GM23338 (cell line): ENCODE measurements at regions not wholly inside any gene's neighbourhood (a gene's known extent, or its start where the extent isn't known, plus 50 kb on each side); places are given as distances from the start of the nearest gene placed in this dataset.

ENCODE experiments used
- ATAC-seq: fragments of 200-7000 bp; cut with Tn5 transposase; 3 replicates; pipeline ENCODE4 v1.9.1; 2020
- DNase-seq: peaks from one replicate; pipeline ENCODE4 v3.0.0-alpha.2; 2015; ENCODE audit warnings: low spot score
- H2AFZ ChIP-seq: fragments of 200-600 bp; sonication (generic); 2 replicates; pipeline ENCODE4 v1.8.0; 2016; ENCODE audit warnings: antibody characterized with exemption, mild to moderate bottlenecking, moderate library complexity
- H3F3A ChIP-seq: fragments of 200-600 bp; sonication (generic); replicated peaks from 2 replicates; pipeline ENCODE4 v1.8.0; 2017; ENCODE audit warnings: antibody characterized with exemption, mixed run types, low read depth
- H3K27ac ChIP-seq: fragments of 200-600 bp; sonication (generic); 2 replicates; pipeline ENCODE4 v1.6.1; 2016; ENCODE audit warnings: low read depth
- H3K27me3 ChIP-seq: fragments of 200-600 bp; sonication (generic); 2 replicates; pipeline ENCODE4 v1.8.0; 2016; ENCODE audit warnings: mild to moderate bottlenecking, mixed run types, moderate library complexity; ENCODE audit not compliant: insufficient read depth
- H3K36me3 ChIP-seq: fragments of 200-600 bp; sonication (generic); 2 replicates; pipeline ENCODE4 v1.8.0; 2016; ENCODE audit warnings: mild to moderate bottlenecking; ENCODE audit not compliant: insufficient read depth
- H3K4me1 ChIP-seq: fragments of 200-600 bp; sonication (generic); 2 replicates; pipeline ENCODE4 v1.8.0; 2016; ENCODE audit warnings: mild to moderate bottlenecking, moderate library complexity; ENCODE audit not compliant: insufficient read depth
- H3K4me2 ChIP-seq: fragments of 200-600 bp; sonication (generic); 2 replicates; pipeline ENCODE4 v1.7.1; 2017; ENCODE audit warnings: mixed run types
- H3K4me3 ChIP-seq: fragments of 200-600 bp; sonication (generic); 2 replicates; pipeline ENCODE4 v1.6.1; 2016; ENCODE audit warnings: mixed run types
- H3K79me2 ChIP-seq: fragments of 200-600 bp; sonication (generic); replicated peaks from 2 replicates; pipeline ENCODE4 v1.8.0; 2017; ENCODE audit warnings: mild to moderate bottlenecking; ENCODE audit not compliant: insufficient read depth
- H3K9me2 ChIP-seq: fragments of 200-600 bp; sonication (generic); 2 replicates; pipeline ENCODE4 v1.8.0; 2017; ENCODE audit not compliant: insufficient read depth
- H4K20me1 ChIP-seq: fragments of 200-600 bp; sonication (generic); replicated peaks from 2 replicates; pipeline ENCODE4 v1.8.0; 2017; ENCODE audit warnings: mild to moderate bottlenecking; ENCODE audit not compliant: insufficient read depth
- H3K27ac Mint-ChIP-seq: 2 replicates; pipeline ENCODE4 v1.8.0; 2020; ENCODE audit warnings: inconsistent platforms, mild to moderate bottlenecking, moderate library complexity, mixed read lengths
- H3K27me3 Mint-ChIP-seq: 3 replicates; pipeline ENCODE4 v1.8.0; 2022; ENCODE audit warnings: low read depth, mild to moderate bottlenecking, moderate library complexity, mixed read lengths, inconsistent platforms; ENCODE audit not compliant: insufficient read depth, poor library complexity
- H3K36me3 Mint-ChIP-seq: 3 replicates; pipeline ENCODE4 v1.8.0; 2021; ENCODE audit warnings: low read depth, mild to moderate bottlenecking, inconsistent platforms, moderate library complexity, mixed read lengths
- H3K4me1 Mint-ChIP-seq: 3 replicates; pipeline ENCODE4 v1.8.0; 2020; ENCODE audit warnings: mild to moderate bottlenecking, inconsistent platforms, mixed read lengths
- H3K4me3 Mint-ChIP-seq: 3 replicates; pipeline ENCODE4 v1.8.0; 2021; ENCODE audit warnings: moderate library complexity, mild to moderate bottlenecking, inconsistent platforms, mixed read lengths
- H3K9me3 Mint-ChIP-seq: 3 replicates; pipeline ENCODE4 v1.8.0; 2020; ENCODE audit warnings: moderate library complexity, mild to moderate bottlenecking, inconsistent platforms, mixed read lengths
- CREB1 ChIP-seq: fragments of 250-450 bp; sonication (Bioruptor Pico); IDR thresholded peaks from 2 replicates; pipeline ENCODE4 v1.5.0; 2020; ENCODE audit warnings: low read depth, mild to moderate bottlenecking, moderate library complexity
- CTCF ChIP-seq, 2 experiments: fragments of 200-600 bp in 1 of 2; sonication (generic) in 1 of 2; conservative IDR thresholded peaks; 2 replicates each; pipeline versions ENCODE4 v1.5.1 to v1.6.1; 2016 to 2017; ENCODE audit warnings: antibody characterized with exemption in 2 of 2, low read depth in 2 of 2, mild to moderate bottlenecking in 2 of 2, moderate library complexity in 1 of 2
- ETS1 ChIP-seq: IDR thresholded peaks from 2 replicates; pipeline ENCODE4 v1.6.1; 2016; ENCODE audit warnings: antibody characterized with exemption
- EZH2 ChIP-seq: fragments of 200-600 bp; sonication (generic); IDR thresholded peaks from one replicate; pipeline ENCODE4 v1.8.0; 2017; ENCODE audit warnings: antibody characterized with exemption, mild to moderate bottlenecking, low read depth; ENCODE audit not compliant: unreplicated experiment
- EZH2phosphoT487 ChIP-seq: fragments of 200-600 bp; sonication (generic); IDR thresholded peaks from one replicate; pipeline ENCODE4 v1.8.1; 2018; ENCODE audit warnings: antibody characterized with exemption; ENCODE audit not compliant: unreplicated experiment
- JUNB ChIP-seq: IDR thresholded peaks from one replicate; pipeline ENCODE4 v1.6.1; 2016; ENCODE audit warnings: antibody characterized with exemption; ENCODE audit not compliant: unreplicated experiment
- NANOG ChIP-seq: IDR thresholded peaks from 2 replicates; pipeline ENCODE4 v1.6.1; 2016; ENCODE audit warnings: antibody characterized with exemption, borderline replicate concordance
- POLR2AphosphoS5 ChIP-seq: IDR thresholded peaks from 2 replicates; pipeline ENCODE4 v1.6.1; 2016; ENCODE audit warnings: antibody characterized with exemption, low read depth
- STAT1 ChIP-seq: IDR thresholded peaks from one replicate; pipeline ENCODE4 v1.6.1; 2016; ENCODE audit warnings: antibody characterized with exemption; ENCODE audit not compliant: unreplicated experiment
- ZNF114 ChIP-seq: fragments of 250-450 bp; sonication (Bioruptor Pico); IDR thresholded peaks from 2 replicates; pipeline ENCODE4 v1.5.0; 2020; ENCODE audit warnings: mild to moderate bottlenecking, moderate library complexity
- ZNF331 ChIP-seq: fragments of 250-450 bp; sonication (Bioruptor Pico); IDR thresholded peaks from 2 replicates; pipeline ENCODE4 v1.5.0; 2020; ENCODE audit warnings: low read depth, mild to moderate bottlenecking, moderate library complexity
- ZNF462 ChIP-seq: fragments of 250-450 bp; sonication (Bioruptor Pico); IDR thresholded peaks from 2 replicates; pipeline ENCODE4 v1.5.0; 2020; ENCODE audit warnings: mild to moderate bottlenecking, moderate library complexity
- TF ChIP-seq, protein P1 (sequence below): IDR thresholded peaks from one replicate; pipeline ENCODE4 v1.6.1; 2018; ENCODE audit warnings: antibody characterized with exemption; ENCODE audit not compliant: unreplicated experiment

DNA sequence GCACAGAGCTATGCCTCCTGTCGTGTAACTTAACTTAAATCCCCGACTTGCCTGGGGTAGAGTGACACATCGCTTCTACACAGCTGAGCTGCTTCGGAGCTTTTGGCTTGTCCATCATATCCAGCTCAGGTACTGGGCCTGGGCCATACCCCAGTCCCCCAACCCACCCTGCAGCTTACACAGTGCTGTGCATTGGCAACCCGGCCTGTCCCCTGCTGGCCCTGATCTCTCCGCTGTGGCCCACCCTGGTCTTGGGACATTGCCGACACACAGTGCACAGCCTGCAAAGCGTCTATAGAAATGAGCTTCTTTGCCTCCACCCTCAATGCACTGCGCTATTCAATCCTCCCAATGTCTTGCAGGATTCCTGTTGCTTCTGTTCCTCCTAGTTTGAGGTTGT lies 342.8 kb upstream of the RAB6C start (continued):
- TF ChIP-seq, protein P1, sequence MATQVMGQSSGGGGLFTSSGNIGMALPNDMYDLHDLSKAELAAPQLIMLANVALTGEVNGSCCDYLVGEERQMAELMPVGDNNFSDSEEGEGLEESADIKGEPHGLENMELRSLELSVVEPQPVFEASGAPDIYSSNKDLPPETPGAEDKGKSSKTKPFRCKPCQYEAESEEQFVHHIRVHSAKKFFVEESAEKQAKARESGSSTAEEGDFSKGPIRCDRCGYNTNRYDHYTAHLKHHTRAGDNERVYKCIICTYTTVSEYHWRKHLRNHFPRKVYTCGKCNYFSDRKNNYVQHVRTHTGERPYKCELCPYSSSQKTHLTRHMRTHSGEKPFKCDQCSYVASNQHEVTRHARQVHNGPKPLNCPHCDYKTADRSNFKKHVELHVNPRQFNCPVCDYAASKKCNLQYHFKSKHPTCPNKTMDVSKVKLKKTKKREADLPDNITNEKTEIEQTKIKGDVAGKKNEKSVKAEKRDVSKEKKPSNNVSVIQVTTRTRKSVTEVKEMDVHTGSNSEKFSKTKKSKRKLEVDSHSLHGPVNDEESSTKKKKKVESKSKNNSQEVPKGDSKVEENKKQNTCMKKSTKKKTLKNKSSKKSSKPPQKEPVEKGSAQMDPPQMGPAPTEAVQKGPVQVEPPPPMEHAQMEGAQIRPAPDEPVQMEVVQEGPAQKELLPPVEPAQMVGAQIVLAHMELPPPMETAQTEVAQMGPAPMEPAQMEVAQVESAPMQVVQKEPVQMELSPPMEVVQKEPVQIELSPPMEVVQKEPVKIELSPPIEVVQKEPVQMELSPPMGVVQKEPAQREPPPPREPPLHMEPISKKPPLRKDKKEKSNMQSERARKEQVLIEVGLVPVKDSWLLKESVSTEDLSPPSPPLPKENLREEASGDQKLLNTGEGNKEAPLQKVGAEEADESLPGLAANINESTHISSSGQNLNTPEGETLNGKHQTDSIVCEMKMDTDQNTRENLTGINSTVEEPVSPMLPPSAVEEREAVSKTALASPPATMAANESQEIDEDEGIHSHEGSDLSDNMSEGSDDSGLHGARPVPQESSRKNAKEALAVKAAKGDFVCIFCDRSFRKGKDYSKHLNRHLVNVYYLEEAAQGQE: no peak

DNA sequence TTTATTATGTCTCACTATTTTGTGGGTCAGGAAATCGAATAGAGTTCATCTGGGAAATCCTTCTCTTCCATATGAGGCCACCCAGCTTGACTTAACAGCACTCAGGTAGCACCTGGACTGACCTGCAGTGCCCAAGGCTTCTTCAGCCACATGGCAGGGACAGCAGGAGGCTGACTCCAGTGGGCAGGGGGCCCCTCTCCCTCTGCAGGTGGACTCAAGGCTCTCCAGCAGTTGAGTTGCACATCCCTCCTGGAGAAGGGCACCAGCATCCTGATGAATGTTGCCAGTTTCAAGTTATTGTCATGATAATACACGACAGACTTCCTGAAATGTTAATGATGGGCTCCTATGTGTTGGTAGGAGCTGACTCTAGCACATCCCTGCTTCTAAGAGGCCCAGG lies 338.1 kb upstream of the RAB6C start:
- Histone ChIP-seq H3K4me2 (no peak overlapping the region), H3K4me1 (0 out of 2 replicates have a peak, but pooled peaks cover 5% of the 10 kb centered on the region), H3K9me2 (0 out of 2 replicates have a peak, but pooled peaks cover 4% of the 10 kb centered on the region), H3K27ac (no peak overlapping the region), H3K36me3 (no peaks in the 10 kb centered on the region), H2AFZ (no peak overlapping the region), H3F3A (no peaks in the 10 kb centered on the region), H4K20me1 (no peaks in the 10 kb centered on the region), H3K79me2 (no peaks in the 10 kb centered on the region), H3K4me3 (no peak overlapping the region), H3K27me3 (no peaks in the 10 kb centered on the region)
- H3K36me3 Mint-ChIP-seq: no peaks in the 10 kb centered on the region
- no peaks in the 10 kb centered on the region; the same call in 2 of the 3 replicates for H3K9me3 Mint-ChIP-seq
- ATAC-seq: no peak
- H3K27ac Mint-ChIP-seq: no peak overlapping the region
- no peak for DNase-seq
- H3K4me1 Mint-ChIP-seq: peaks cover 8% of the 10 kb centered on the region; the same call in 2 of the 3 replicates
- no peaks in the 10 kb centered on the region for H3K27me3 Mint-ChIP-seq
- H3K4me3 Mint-ChIP-seq: no peak overlapping the region
- TF ChIP-seq ZNF462 (CRISPR knock-in tag) (no peak), CTCF (conservative IDR thresholded peaks at IDR 0.05; ENCODE audit: low read depth in 2 of 2) (no peak), EZH2 (no peak), EZH2phosphoT487 (no peak), CREB1 (CRISPR knock-in tag) (no peak), ETS1 (no peak), ZNF114 (no peak), ZNF331 (CRISPR knock-in tag) (no peak), NANOG (no peak), STAT1 (no peak), JUNB (no peak), POLR2AphosphoS5 (no peak)
